ENCODE measurements at regions not wholly inside any gene's neighbourhood (a gene's known extent, or its start where the extent isn't known, plus 50 kb on each side); places are given as distances from the start of the nearest gene placed in this dataset.

DNA sequence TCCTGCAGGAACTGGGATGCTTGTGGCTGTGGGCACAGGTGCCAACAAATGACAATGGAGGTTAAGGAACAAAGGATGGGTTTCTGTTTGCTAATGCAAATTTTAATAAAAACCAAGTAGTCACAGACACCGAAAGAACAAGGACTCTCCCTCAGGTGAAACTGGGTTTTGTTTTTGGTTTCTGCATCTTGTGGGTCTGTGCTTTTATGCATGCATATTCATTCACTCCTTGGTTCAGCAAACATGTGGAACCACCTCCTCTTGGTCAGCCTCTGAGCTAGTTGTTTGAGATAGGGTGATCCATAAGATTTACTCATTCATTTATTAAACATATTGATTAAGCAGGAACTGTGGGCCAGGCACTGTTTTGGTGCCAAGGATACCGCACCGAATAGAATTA lies 381.9 kb downstream of the CDK5RAP2 start:
- no peaks in the 10 kb centered on the region for H3K4me1 Mint-ChIP-seq (ENCODE audit: low read depth)
- POLR2A ChIA-PET: no interaction called here
- no peak for ATAC-seq
- no peaks in the 10 kb centered on the region for H3K9me3 Mint-ChIP-seq (ENCODE audit: insufficient read depth)
- no peak overlapping the region for H3K4me3 Mint-ChIP-seq
- no peak for DNase-seq
- no peaks in the 10 kb centered on the region for H3K27me3 Mint-ChIP-seq (ENCODE audit: low read depth)
- no peaks in the 10 kb centered on the region for H3K36me3 Mint-ChIP-seq (ENCODE audit: low read depth)
- no peak overlapping the region for H3K27ac Mint-ChIP-seq
- CTCF ChIA-PET: no interaction called here

DNA sequence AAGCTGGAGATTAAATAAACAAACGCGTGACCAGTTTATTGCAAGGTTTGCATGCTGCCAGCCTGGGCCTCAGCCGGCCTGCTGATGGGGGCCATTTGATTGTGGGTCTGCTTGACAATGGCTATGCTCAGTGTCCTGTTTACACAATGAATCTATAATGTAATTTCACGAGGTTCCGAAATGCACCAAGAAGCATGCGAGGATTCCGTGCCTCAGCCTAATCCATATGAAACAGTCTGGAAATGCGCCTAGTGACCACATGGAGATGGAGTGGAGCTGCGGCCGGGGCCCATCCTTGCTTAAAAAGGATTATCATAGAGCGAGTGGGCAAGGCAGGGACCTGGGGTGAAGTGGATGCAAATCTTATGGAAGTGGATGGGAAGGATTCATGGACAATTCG lies 382.4 kb downstream of the CDK5RAP2 start:
- Mint-ChIP-seq H3K4me1 (ENCODE audit: low read depth) (no peaks in the 10 kb centered on the region), H3K4me3 (no peak overlapping the region)
- POLR2A ChIA-PET: no interaction called here

DNA sequence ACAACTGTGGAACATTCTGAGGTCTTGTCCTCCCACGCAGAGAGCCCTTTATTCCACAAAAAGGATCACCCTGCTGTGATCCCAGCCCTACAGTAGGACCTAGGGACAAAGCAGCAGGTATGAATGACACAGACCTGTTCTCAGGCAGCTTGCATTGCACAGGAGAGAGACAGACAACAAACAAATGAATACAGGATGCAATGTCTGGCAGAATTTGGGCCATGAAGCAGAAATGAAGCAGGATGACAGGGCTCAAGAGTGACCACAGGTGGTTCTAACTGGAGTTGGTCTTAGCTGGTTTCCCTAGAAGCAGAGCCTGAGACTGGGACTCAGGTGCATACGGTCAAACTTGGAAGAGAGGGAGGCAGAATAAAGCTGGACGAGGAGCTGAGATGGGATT lies 388.8 kb downstream of the CDK5RAP2 start:
- H3K9me3 Mint-ChIP-seq (ENCODE audit: insufficient read depth): no peaks in the 10 kb centered on the region
- ChIA-PET CTCF (no interaction called here), POLR2A (no interaction called here)
- peaks cover 3% of the 10 kb centered on the region for H3K27me3 Mint-ChIP-seq (ENCODE audit: low read depth)
- H3K27ac Mint-ChIP-seq: no peak overlapping the region
- no peak overlapping the region for H3K4me3 Mint-ChIP-seq
- no peak for ATAC-seq
- DNase-seq: no peak
- H3K4me1 Mint-ChIP-seq (ENCODE audit: low read depth): no peaks in the 10 kb centered on the region
- H3K36me3 Mint-ChIP-seq (ENCODE audit: low read depth): no peaks in the 10 kb centered on the region

More for the DNA sequence above, 382.4 kb downstream of the CDK5RAP2 start:
- ATAC-seq (no peak), DNase-seq (no peak)
- Mint-ChIP-seq H3K27me3 (ENCODE audit: low read depth) (no peaks in the 10 kb centered on the region), H3K9me3 (ENCODE audit: insufficient read depth) (no peaks in the 10 kb centered on the region), H3K36me3 (ENCODE audit: low read depth) (no peaks in the 10 kb centered on the region), H3K27ac (no peak overlapping the region)
- CTCF ChIA-PET: no interaction called here

DNA sequence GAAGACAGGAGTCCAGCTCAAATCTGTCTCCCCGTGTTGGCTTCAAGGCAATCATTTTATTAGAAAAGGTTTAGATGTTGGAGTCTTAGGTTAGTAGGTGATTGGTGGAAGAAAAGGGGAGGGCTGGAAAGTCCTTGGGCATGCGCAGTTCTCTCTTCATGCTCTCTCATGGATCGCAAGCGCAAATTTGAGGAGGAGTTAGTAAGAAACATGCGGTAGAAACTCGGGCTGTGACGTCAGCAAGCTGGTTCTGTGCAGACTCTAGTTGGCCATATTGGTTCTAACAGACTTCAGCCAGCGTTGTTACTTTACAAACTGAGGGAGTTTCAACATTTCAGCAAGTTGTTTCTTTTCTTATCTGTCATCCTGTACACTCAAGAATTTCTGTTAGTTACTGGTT lies 392.2 kb downstream of the CDK5RAP2 start:
- no peak for ATAC-seq
- Mint-ChIP-seq H3K36me3 (ENCODE audit: low read depth) (no peaks in the 10 kb centered on the region), H3K4me3 (no peak overlapping the region), H3K27me3 (ENCODE audit: low read depth) (peaks cover 3% of the 10 kb centered on the region), H3K27ac (no peak overlapping the region), H3K9me3 (ENCODE audit: insufficient read depth) (no peaks in the 10 kb centered on the region), H3K4me1 (ENCODE audit: low read depth) (no peaks in the 10 kb centered on the region)
- POLR2A ChIA-PET: no interaction called here
- CTCF ChIA-PET: no interaction called here
- no peak for DNase-seq

DNA sequence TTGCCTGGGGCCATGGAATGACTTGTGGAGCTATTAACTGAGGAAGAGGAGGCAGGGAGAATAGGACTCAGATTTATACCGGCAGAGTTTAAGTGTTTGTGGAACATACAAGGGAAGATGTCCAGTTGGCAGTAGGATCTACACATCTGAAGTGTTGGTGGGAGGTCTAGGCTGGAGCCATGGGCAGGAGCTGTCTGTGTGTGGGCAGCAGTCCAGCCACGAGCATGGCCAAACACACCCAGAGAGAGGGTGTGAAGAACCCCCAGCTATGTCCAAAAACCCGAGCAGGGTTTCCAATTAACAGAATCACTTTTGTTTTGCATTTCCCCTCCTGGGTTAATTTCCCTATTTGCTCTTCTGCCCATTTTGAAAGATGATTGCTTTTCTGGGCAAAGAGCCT lies 393.7 kb downstream of the CDK5RAP2 start:
- Mint-ChIP-seq H3K9me3 (ENCODE audit: insufficient read depth) (no peaks in the 10 kb centered on the region), H3K4me3 (no peak overlapping the region), H3K27me3 (ENCODE audit: low read depth) (peaks cover 3% of the 10 kb centered on the region), H3K27ac (no peak overlapping the region), H3K36me3 (ENCODE audit: low read depth) (no peaks in the 10 kb centered on the region), H3K4me1 (ENCODE audit: low read depth) (no peaks in the 10 kb centered on the region)
- no peak for DNase-seq
- no peak for ATAC-seq
- POLR2A ChIA-PET: no interaction called here
- CTCF ChIA-PET: no interaction called here

DNA sequence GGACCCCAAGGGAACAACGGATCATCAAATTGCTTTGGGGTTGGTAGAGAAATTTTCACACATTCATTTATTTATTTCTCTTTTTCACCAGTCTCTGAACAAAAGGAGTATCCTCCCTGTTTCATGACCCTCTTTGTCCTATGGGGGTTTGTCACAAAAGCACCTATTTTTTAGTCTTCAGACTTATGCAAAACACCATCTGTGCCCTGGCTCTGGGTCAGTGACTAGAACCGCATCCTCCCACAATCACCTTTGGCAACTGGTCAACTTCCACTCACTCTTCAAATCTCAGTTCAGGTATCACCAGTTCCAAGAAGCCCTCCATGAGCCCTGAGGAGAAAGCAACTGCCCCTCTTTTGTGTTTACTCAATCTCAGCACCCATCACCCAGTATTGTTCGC lies 395.7 kb downstream of the CDK5RAP2 start:
- ChIA-PET POLR2A (no interaction called here), CTCF (no interaction called here)
- H3K36me3 Mint-ChIP-seq (ENCODE audit: low read depth): no peaks in the 10 kb centered on the region
- ATAC-seq (no peak), DNase-seq (no peak)
- no peaks in the 10 kb centered on the region for H3K9me3 Mint-ChIP-seq (ENCODE audit: insufficient read depth)
- no peak overlapping the region for H3K4me3 Mint-ChIP-seq
- no peak overlapping the region for H3K27ac Mint-ChIP-seq
- peaks cover 3% of the 10 kb centered on the region for H3K27me3 Mint-ChIP-seq (ENCODE audit: low read depth)
- no peaks in the 10 kb centered on the region for H3K4me1 Mint-ChIP-seq (ENCODE audit: low read depth)

DNA sequence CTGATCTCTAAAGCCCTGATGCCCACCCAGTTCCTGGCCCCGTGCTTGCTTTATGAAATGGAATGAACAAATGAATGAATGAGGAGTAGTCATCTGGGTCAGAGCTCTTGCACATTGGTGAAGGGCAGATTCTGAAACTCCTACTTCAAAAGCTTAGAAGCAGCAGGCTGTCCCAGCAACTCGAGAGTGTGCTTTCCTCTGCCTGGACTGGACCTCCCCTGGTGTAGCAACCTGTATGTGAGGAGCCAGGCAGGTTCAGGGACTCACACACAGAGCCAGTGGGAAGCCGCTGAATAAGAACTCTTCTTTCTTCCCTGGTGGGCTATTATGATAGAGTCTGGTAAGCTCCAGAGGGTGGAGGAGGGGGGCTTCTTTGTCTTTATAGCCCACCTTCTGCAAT lies 396.4 kb downstream of the CDK5RAP2 start:
- Mint-ChIP-seq H3K27ac (no peak overlapping the region), H3K9me3 (ENCODE audit: insufficient read depth) (no peaks in the 10 kb centered on the region), H3K27me3 (ENCODE audit: low read depth) (peaks cover 3% of the 10 kb centered on the region), H3K4me1 (ENCODE audit: low read depth) (no peaks in the 10 kb centered on the region), H3K4me3 (no peak overlapping the region), H3K36me3 (ENCODE audit: low read depth) (no peaks in the 10 kb centered on the region)
- DNase-seq: no peak
- no peak for ATAC-seq
- ChIA-PET CTCF (no interaction called here), POLR2A (no interaction called here)

DNA sequence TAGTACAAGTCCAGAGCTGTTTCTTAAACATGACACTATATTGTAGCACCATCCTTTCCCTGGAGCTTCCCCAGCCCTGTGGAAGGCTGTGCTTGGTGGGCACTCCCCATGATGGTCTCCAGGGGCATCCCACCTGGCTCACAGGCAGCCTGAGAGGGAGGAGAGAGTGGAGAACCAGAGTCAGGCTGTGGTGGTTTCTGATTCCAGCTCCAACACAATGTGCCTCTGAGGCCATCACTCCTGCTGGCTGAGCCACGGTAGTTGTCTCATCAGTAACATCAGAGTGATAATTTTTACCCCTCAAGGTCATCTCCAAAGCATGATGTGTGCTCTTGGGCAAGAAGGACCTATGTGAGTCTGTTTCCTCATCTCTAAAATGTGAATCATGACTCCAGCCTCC lies 398.0 kb downstream of the CDK5RAP2 start:
- Mint-ChIP-seq H3K27me3 (ENCODE audit: low read depth) (no peaks in the 10 kb centered on the region), H3K27ac (no peak overlapping the region), H3K4me3 (no peak overlapping the region), H3K9me3 (ENCODE audit: insufficient read depth) (no peaks in the 10 kb centered on the region), H3K4me1 (ENCODE audit: low read depth) (no peaks in the 10 kb centered on the region), H3K36me3 (ENCODE audit: low read depth) (no peaks in the 10 kb centered on the region)
- CTCF ChIA-PET: no interaction called here
- DNase-seq (no peak), ATAC-seq (no peak)
- POLR2A ChIA-PET: no interaction called here

DNA sequence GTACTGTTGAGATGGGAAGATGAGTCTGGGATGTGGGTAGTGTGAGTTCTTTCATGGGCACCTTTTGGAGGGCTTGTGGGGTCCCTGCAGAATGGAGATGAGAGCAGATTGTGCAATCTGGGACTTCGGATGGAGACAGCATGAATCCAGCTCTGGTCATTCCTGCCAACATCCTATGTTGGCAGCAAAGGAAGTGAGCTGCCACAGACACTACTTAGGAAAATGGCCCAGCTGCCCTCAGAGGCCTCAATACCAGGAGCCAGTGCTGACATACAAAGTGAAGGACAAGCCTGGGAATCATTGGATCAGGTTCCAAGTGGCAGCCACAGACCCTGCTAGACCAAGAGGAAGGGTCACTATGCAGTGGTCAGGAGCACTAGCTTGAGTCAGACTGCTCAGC lies 402.8 kb downstream of the CDK5RAP2 start:
- ATAC-seq: no peak
- CTCF ChIA-PET: no interaction called here
- POLR2A ChIA-PET: no interaction called here
- Mint-ChIP-seq H3K4me3 (no peak overlapping the region), H3K4me1 (ENCODE audit: low read depth) (no peaks in the 10 kb centered on the region), H3K27ac (no peak overlapping the region), H3K36me3 (ENCODE audit: low read depth) (no peaks in the 10 kb centered on the region), H3K9me3 (ENCODE audit: insufficient read depth) (no peaks in the 10 kb centered on the region), H3K27me3 (ENCODE audit: low read depth) (no peaks in the 10 kb centered on the region)
- no peak for DNase-seq

DNA sequence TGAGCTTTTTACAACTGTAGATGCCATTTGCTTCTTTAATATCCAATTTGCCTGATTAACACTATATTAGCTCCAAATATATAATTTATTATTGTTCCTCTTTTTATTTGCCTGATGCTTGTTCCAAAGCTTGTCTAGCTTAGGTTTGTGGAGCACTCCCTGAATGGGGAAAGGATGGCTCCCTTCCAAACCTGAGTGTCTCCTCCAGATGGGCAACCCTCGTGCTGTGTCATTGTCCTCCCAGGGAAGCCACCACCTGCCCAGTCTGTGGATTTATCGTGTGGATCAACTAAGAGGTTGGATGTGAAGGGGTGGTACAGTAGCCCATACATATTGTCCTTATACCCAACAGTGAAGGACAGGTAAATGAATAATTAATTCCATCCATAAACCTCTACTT lies 404.9 kb downstream of the CDK5RAP2 start:
- ChIA-PET POLR2A (no interaction called here), CTCF (no interaction called here)
- Mint-ChIP-seq H3K27ac (no peak overlapping the region), H3K4me3 (no peak overlapping the region), H3K9me3 (ENCODE audit: insufficient read depth) (no peaks in the 10 kb centered on the region), H3K36me3 (ENCODE audit: low read depth) (no peaks in the 10 kb centered on the region), H3K27me3 (ENCODE audit: low read depth) (no peaks in the 10 kb centered on the region), H3K4me1 (ENCODE audit: low read depth) (no peaks in the 10 kb centered on the region)
- no peak for ATAC-seq
- DNase-seq: no peak

DNA sequence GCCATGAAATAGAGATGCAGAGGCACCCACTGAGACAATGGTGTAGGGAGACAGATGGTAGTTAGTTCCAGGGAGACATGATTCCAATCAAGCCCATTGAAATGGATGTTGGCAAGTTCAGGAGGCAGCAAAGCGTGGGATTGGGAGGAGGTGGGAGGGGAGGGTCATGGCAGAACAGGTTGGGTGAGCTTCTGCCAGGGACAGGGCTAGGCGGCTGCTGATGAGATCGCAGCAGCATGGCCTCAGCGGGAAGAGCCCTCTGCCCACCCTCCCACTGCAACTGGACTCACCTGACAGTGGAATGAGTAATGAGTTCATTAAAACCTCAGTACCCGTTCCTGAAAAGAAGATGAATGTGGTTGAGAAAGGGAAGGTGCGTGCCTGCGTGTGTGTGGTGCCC lies 418.2 kb downstream of the CDK5RAP2 start:
- ATAC-seq (no peak), DNase-seq (no peak)
- ChIA-PET POLR2A (no interaction called here), CTCF (no interaction called here)
- Mint-ChIP-seq H3K4me1 (ENCODE audit: low read depth) (no peaks in the 10 kb centered on the region), H3K4me3 (no peak overlapping the region), H3K27ac (no peak overlapping the region), H3K27me3 (ENCODE audit: low read depth) (no peaks in the 10 kb centered on the region), H3K36me3 (ENCODE audit: low read depth) (no peaks in the 10 kb centered on the region), H3K9me3 (ENCODE audit: insufficient read depth) (no peaks in the 10 kb centered on the region)

DNA sequence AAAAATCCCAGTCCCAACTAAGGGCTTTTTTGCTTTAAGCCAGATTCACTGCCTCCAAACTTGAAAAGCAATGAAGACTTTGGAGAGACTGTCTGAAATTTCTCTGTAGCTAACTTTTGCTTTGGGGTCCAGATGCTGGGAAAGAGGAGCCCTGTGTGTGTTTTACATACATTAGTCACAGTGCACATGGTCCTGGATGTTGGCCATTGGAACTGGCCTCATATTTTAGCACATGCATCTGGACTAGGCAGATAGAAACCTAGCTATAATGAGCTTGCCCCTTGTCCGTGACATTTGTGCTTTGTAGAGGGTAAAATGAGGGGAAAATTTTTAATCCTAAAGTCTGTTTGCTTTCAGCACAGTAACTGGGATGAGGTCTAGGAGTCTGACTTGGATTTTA lies 421.7 kb downstream of the CDK5RAP2 start:
- Mint-ChIP-seq H3K36me3 (ENCODE audit: low read depth) (no peaks in the 10 kb centered on the region), H3K27me3 (ENCODE audit: low read depth) (no peaks in the 10 kb centered on the region), H3K4me3 (no peak overlapping the region), H3K4me1 (ENCODE audit: low read depth) (no peaks in the 10 kb centered on the region), H3K27ac (no peak overlapping the region), H3K9me3 (ENCODE audit: insufficient read depth) (no peaks in the 10 kb centered on the region)
- ATAC-seq (no peak), DNase-seq (no peak)
- CTCF ChIA-PET: no interaction called here
- POLR2A ChIA-PET: no interaction called here

DNA sequence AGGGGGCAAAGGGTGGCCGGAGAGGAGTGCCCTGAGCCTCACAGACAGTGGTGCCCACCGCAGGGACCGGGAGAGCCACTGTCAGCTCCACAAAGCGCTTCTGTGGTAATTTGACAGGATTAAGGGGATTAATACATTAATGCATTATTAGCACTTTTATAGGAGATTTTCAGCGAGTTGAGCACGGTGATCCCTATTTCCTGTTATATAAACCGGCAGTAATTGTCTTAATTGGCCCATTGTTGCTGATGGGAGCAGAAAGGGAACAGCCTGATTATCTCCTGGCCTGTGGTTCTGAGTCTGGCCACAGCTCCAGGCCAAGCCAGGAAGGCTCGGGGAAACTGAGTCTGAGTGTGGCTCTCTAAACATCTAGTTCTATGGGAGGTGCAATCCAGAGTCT lies 423.6 kb downstream of the CDK5RAP2 start:
- Mint-ChIP-seq H3K9me3 (ENCODE audit: insufficient read depth) (no peaks in the 10 kb centered on the region), H3K36me3 (ENCODE audit: low read depth) (no peaks in the 10 kb centered on the region), H3K27me3 (ENCODE audit: low read depth) (no peaks in the 10 kb centered on the region), H3K4me1 (ENCODE audit: low read depth) (no peaks in the 10 kb centered on the region), H3K4me3 (no peak overlapping the region), H3K27ac (no peak overlapping the region)
- ChIA-PET POLR2A (no interaction called here), CTCF (no interaction called here)
- ATAC-seq (no peak), DNase-seq (no peak)

DNA sequence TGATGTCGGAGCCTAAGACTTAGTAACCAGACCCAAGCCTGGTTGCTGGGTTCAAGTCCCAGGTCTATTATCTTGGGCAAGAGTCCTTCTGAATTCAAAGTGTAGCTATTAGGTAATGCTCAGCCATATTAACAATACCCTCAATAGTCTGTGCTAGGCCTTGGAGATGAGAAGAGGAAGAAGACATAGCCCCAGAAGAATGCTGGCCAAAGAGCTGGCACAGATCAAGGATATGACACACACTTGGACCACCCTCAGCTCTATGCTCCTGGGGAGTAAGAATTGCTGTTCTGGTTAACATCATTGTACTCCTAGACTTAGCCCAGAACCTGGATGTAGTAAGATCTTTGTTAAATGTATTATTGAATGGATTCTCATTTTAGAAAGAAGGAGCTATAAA lies 426.7 kb downstream of the CDK5RAP2 start:
- Mint-ChIP-seq H3K9me3 (ENCODE audit: insufficient read depth) (no peaks in the 10 kb centered on the region), H3K4me1 (ENCODE audit: low read depth) (no peaks in the 10 kb centered on the region), H3K27ac (no peak overlapping the region), H3K4me3 (no peak overlapping the region), H3K27me3 (ENCODE audit: low read depth) (no peaks in the 10 kb centered on the region), H3K36me3 (ENCODE audit: low read depth) (no peaks in the 10 kb centered on the region)
- POLR2A ChIA-PET: no interaction called here
- CTCF ChIA-PET: no interaction called here
- no peak for DNase-seq
- no peak for ATAC-seq

Data from activated CD8-positive, alpha-beta T cell treated with anti-CD3 and anti-CD28 coated beads, Interleukin-2, amount 10 ng/mL, durations not matched to agents 7 days and 5 days (primary cell).